ENCODE measurements at regions not wholly inside any gene's neighbourhood (a gene's known extent, or its start where the extent isn't known, plus 50 kb on each side); places are given as distances from the start of the nearest gene placed in this dataset.
A peak's percentile ranks its signal among the peaks of the same experiment; 100 is the strongest.
"Not testable (repeated sequence)": the region's sequence is repeated elsewhere in the genome, so short reads cannot be mapped to it uniquely, and the experiment has no call there.

- H3K9me3 ChIP-seq (ENCODE audit: control insufficient read depth, insufficient read depth, low read depth, low read length) = no peaks in the 10 kb centered on the region
- in situ Hi-C loops (cut with HindIII; ENCODE audit: low pct_unique_long_range_greater_than_20kb, low sequenced_read_pairs) = no loop called here
- POLR2A ChIA-PET = no interaction called here
- DNase-seq (ENCODE audit: low read depth, low spot score) (no peak), ATAC-seq (no peak)
- no TSS peak for BruUV-seq (replicated peaks)
- no peak overlapping the region for H3K27ac ChIP-seq (ENCODE audit: low read length)
- CTCF ChIA-PET = no interaction called here
- TF ChIP-seq POLR2AphosphoS5 (IDR thresholded peaks at IDR 0.05; ENCODE audit: low read depth, low read length) = no peak
- TF ChIP-seq SIN3A (IDR thresholded peaks at IDR 0.05; ENCODE audit: borderline replicate concordance, insufficient read depth, low read depth, low read length) = no peak
- TF ChIP-seq TCF7L2 (IDR thresholded peaks at IDR 0.05; ENCODE audit: low read depth, low read length) = no peak
- TF ChIP-seq CTCF (IDR thresholded peaks at IDR 0.05) = no peak
- no peak for TF ChIP-seq REST (IDR thresholded peaks at IDR 0.05; ENCODE audit: insufficient read depth in 1 of 2, low read depth in 2 of 2, low read length in 1 of 2)
- H3K4me1 ChIP-seq (ENCODE audit: control insufficient read depth, insufficient read depth, low read length) = no peaks in the 10 kb centered on the region
- no peaks in the 10 kb centered on the region for H3K27me3 ChIP-seq (ENCODE audit: control insufficient read depth, insufficient read depth, low read length)
- H3K36me3 ChIP-seq (ENCODE audit: control insufficient read depth, insufficient read depth, low read length) = no peaks in the 10 kb centered on the region
- H3K4me3 ChIP-seq (ENCODE audit: low read depth in 2 of 2, low read length in 2 of 2) = no peak overlapping the region
- intact Hi-C loops (cut with micrococcal nuclease; ENCODE audit: unreplicated experiment) = no loop called here
These were observed 1071.5 kb downstream of the PCDH7 start for GRCh38 chr4:31791666-31792065.

GRCh38 chr4:31793907-31794306 lies 1073.7 kb downstream of the PCDH7 start:
- no peaks in the 10 kb centered on the region for H3K9me3 ChIP-seq (ENCODE audit: control insufficient read depth, insufficient read depth, low read depth, low read length)
- ChIA-PET POLR2A (no interaction called here), CTCF (no interaction called here)
- no peaks in the 10 kb centered on the region for H3K27me3 ChIP-seq (ENCODE audit: control insufficient read depth, insufficient read depth, low read length)
- H3K4me1 ChIP-seq (ENCODE audit: control insufficient read depth, insufficient read depth, low read length) = no peaks in the 10 kb centered on the region
- ATAC-seq (no peak), DNase-seq (ENCODE audit: low read depth, low spot score) (no peak)
- H3K27ac ChIP-seq (ENCODE audit: low read length) = no peak overlapping the region
- no peak overlapping the region for H3K4me3 ChIP-seq (ENCODE audit: low read depth in 2 of 2, low read length in 2 of 2)
- TF ChIP-seq SIN3A (IDR thresholded peaks at IDR 0.05; ENCODE audit: borderline replicate concordance, insufficient read depth, low read depth, low read length) (no peak), CTCF (IDR thresholded peaks at IDR 0.05) (peak; percentile 6; the same call in 1 of the 2 replicates)
- no TSS peak for BruUV-seq (replicated peaks)
- no peaks in the 10 kb centered on the region for H3K36me3 ChIP-seq (ENCODE audit: control insufficient read depth, insufficient read depth, low read length)
- in situ Hi-C loops (cut with HindIII; ENCODE audit: low pct_unique_long_range_greater_than_20kb, low sequenced_read_pairs) (no loop called here), intact Hi-C loops (cut with micrococcal nuclease; ENCODE audit: unreplicated experiment) (no loop called here)

GRCh38 chr4:31797052-31797451 lies 1076.9 kb downstream of the PCDH7 start:
- intact Hi-C loops (cut with micrococcal nuclease; ENCODE audit: unreplicated experiment); BruUV-seq (replicated peaks); H3K36me3 ChIP-seq (ENCODE audit: control insufficient read depth, insufficient read depth, low read length); H3K4me3 ChIP-seq (ENCODE audit: low read depth in 2 of 2, low read length in 2 of 2); CTCF ChIA-PET; H3K27me3 ChIP-seq (ENCODE audit: control insufficient read depth, insufficient read depth, low read length); DNase-seq (ENCODE audit: low read depth, low spot score); H3K4me1 ChIP-seq (ENCODE audit: control insufficient read depth, insufficient read depth, low read length); H3K27ac ChIP-seq (ENCODE audit: low read length); H3K9me3 ChIP-seq (ENCODE audit: control insufficient read depth, insufficient read depth, low read depth, low read length); POLR2A ChIA-PET; in situ Hi-C loops (cut with HindIII; ENCODE audit: low pct_unique_long_range_greater_than_20kb, low sequenced_read_pairs); ATAC-seq: not testable (repeated sequence)

Measured in Panc1 (cell line).